Brain microvascular endothelial cell (primary cell): ENCODE measurements at regions not wholly inside any gene's neighbourhood (a gene's known extent, or its start where the extent isn't known, plus 50 kb on each side); places are given as distances from the start of the nearest gene placed in this dataset.

ENCODE experiments used
- DNase-seq: peaks from one replicate; pipeline ENCODE4 v3.0.0-alpha.2; 2020
- H3K27ac ChIP-seq: fragments of 250-450 bp; sonication (Bioruptor Pico); 2 replicates; pipeline ENCODE4 v1.5.1; 2020; ENCODE audit warnings: mild to moderate bottlenecking, moderate library complexity
- H3K27me3 ChIP-seq: fragments of 250-450 bp; sonication (Bioruptor Pico); replicated peaks from 2 replicates; pipeline ENCODE4 v1.5.1; 2020; ENCODE audit warnings: mild to moderate bottlenecking
- H3K36me3 ChIP-seq: fragments of 250-450 bp; sonication (Bioruptor Pico); replicated peaks from 2 replicates; pipeline ENCODE4 v1.5.1; 2020; ENCODE audit warnings: mild to moderate bottlenecking
- H3K4me3 ChIP-seq: 2 replicates; pipeline ENCODE4 v1.5.1; 2011; ENCODE audit warnings: low read depth, mild to moderate bottlenecking, control low read depth, low read length, moderate library complexity
- in situ Hi-C: cut with HindIII; loops from 2 replicates; pipeline ENCODE4 v1.10.0; 2017; ENCODE audit warnings: low sequenced_read_pairs, low pct_ligation_motif_present
- TF ChIP-seq, protein P1 (sequence below): IDR thresholded peaks from 2 replicates; pipeline ENCODE4 v1.5.1; 2011; ENCODE audit warnings: low read depth, mild to moderate bottlenecking, moderate library complexity, low read length, control low read depth, inconsistent platforms; ENCODE audit errors: missing control alignments

- in situ Hi-C loops: no loop called here
- TF ChIP-seq, protein P1, sequence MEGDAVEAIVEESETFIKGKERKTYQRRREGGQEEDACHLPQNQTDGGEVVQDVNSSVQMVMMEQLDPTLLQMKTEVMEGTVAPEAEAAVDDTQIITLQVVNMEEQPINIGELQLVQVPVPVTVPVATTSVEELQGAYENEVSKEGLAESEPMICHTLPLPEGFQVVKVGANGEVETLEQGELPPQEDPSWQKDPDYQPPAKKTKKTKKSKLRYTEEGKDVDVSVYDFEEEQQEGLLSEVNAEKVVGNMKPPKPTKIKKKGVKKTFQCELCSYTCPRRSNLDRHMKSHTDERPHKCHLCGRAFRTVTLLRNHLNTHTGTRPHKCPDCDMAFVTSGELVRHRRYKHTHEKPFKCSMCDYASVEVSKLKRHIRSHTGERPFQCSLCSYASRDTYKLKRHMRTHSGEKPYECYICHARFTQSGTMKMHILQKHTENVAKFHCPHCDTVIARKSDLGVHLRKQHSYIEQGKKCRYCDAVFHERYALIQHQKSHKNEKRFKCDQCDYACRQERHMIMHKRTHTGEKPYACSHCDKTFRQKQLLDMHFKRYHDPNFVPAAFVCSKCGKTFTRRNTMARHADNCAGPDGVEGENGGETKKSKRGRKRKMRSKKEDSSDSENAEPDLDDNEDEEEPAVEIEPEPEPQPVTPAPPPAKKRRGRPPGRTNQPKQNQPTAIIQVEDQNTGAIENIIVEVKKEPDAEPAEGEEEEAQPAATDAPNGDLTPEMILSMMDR: peak; percentile 59
- Histone ChIP-seq H3K36me3 (no peaks in the 10 kb centered on the region), H3K27ac (no peak overlapping the region), H3K4me3 (no peak overlapping the region), H3K27me3 (no peaks in the 10 kb centered on the region)
- peak; percentile 28 for DNase-seq
Observed at GRCh38 chr9:4382722-4383317, 83.0 kb upstream of the GLIS3 start.

GRCh38 chr9:4381744-4382143 is 81.9 kb upstream of the GLIS3 start:
- Histone ChIP-seq H3K27me3 (no peaks in the 10 kb centered on the region), H3K27ac (no peak overlapping the region), H3K4me3 (no peak overlapping the region), H3K36me3 (no peaks in the 10 kb centered on the region)
- TF ChIP-seq, protein P1: no peak
- DNase-seq: no peak
- in situ Hi-C loops: no loop called here

GRCh38 chr9:4380406-4380805 is 80.5 kb upstream of the GLIS3 start:
- in situ Hi-C loops: no loop called here
- DNase-seq: no peak
- H3K27ac ChIP-seq: no peak overlapping the region
- no peak overlapping the region for H3K4me3 ChIP-seq
- TF ChIP-seq, protein P1: no peak
- no peaks in the 10 kb centered on the region for H3K36me3 ChIP-seq
- H3K27me3 ChIP-seq: no peaks in the 10 kb centered on the region

GRCh38 chr9:4375424-4376200 is 75.7 kb upstream of the GLIS3 start:
- Histone ChIP-seq H3K4me3 (no peak overlapping the region), H3K36me3 (no peaks in the 10 kb centered on the region), H3K27ac (peak overlapping the region; percentile 21), H3K27me3 (no peaks in the 10 kb centered on the region)
- DNase-seq: peak; percentile 45
- in situ Hi-C loops: no loop called here
- TF ChIP-seq, protein P1: peak; percentile 36

- Histone ChIP-seq H3K27ac (no peak overlapping the region), H3K36me3 (no peaks in the 10 kb centered on the region), H3K27me3 (no peaks in the 10 kb centered on the region), H3K4me3 (no peak overlapping the region)
- in situ Hi-C loops: no loop called here
- TF ChIP-seq, protein P1: no peak
- peak; percentile 95 for DNase-seq
Observed at GRCh38 chr9:4371108-4371507, 71.2 kb upstream of the GLIS3 start.
